Hematopoietic multipotent progenitor cell treated with erythropoietin and hydrocortisone succinate and interleukin-3 and kit ligand, for 15 days (in vitro differentiated cells): ENCODE measurements at regions not wholly inside any gene's neighbourhood (a gene's known extent, or its start where the extent isn't known, plus 50 kb on each side); places are given as distances from the start of the nearest gene placed in this dataset.

ENCODE experiments used
- DNase-seq: peaks from one replicate; pipeline ENCODE4 v3.0.0-alpha.2; 2015; ENCODE audit warnings: low spot score

DNA sequence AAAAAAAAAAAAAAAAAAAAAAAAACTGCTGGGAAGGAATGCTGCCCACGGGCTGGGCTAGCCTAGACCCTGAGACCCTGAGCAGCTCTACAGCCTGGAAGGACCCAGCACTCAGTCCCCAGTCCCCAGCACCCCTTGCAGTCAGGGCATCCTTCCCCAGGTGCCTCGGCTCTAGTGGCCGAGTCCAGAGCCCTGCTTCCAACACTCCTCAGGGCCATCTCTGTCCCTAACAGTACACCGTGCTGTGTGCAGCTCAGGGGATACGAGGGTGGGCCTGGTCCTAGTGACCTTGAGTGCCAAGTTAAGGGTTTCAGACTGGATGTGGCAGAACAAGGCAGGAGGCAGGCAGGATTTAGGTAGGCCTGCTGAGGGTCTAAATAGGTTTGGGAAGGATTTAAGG, 50.2 kb upstream of the LRP8 start:
- DNase-seq: no peak

DNA sequence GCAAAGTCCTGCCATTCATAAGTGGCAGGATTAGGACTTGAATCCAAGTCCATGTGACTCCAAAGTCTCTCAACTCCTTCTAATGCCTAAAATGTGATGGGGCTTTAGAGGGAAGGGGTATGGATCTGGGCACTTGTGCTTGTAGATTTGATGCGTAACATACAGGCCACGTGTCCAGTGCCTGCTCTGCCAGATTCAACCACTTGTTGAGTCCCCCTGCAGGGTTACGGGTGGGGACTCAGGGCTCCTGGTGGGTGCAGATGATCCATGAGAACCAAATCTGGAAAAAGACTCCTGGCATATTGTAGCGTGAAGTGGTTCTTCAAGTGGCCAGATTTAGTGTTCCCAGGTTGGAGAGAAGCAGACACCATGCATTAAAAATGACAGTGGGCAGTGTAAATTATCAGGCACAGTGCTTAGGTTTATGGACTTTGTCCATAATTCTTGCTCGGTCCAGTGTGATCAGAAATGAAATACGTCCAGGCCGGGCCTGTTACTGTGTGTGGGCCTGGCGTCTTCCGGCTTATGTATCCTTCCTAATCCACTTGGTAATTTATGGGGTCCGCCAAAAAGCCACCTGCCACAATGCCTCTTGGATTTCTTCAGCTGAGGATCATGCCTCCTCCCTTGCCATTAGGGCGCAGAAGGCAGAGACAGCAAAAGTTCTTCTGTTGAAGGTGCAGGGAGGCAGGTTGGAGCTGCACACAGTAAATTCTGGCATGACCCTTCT, 51.2 kb upstream of the LRP8 start:
- DNase-seq: no peak

DNA sequence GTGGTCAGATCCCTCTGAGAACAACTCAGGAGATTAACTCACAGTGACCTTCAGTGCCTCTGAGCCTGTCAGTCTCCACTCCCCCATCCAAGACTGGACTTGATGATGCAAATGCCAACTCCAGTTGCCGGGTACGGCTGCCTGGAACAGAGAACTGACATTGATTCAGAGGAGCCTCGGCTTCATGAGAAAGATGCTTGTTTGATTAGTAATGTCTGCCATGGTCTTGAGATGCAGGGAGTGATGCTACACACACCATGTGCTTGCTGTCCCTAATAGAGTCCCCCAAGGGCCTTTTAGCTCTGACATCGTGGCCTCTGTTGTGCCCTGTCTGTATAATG, 51.8 kb upstream of the LRP8 start:
- no peak for DNase-seq

DNA sequence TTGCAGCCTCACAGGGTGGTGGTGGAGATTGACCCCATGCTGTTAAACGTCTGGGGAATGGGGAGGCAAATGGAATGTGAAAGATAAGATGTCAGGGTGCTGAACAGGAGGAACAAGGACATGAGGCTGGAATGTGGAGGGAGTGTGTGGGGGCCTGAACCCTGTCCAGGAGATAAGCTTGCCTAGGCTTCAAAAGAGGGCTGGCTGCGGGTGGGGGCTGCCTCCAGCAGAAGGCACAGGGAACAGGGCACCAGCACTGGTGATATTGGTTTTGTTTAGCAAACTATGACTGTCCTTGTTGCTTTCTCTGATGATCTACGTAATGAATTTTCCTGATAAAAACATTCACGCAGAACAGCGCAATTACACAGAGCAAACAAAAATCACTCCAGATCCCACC, 52.4 kb upstream of the LRP8 start:
- no peak for DNase-seq

DNA sequence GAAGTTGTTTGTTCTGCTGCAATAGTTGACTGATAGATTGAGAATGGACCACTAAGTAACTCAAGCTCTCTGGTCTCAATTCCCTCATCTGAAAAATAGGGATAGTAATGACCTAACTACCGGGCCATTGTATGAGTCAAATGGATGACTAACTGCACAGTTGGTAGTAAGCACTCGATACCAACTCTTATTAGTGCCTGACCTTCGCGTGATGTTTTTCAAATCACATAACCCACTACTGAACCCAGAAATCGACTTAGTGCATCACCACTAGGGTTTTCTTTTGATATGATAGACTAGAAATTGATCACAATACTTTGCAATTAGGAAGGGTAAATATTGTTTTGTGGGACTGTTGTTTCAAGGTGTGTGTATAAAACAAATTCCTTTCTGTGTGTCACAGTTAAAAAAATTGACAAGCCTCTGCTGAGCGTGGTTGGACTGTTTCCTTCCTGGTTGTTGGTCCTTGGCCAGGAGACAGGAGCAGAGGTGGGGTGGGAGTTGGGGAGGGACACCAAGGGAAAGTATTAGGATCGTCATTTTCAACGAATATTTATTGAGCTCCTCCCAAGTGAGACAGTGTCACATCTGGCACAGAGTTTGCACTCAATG, 54.0 kb upstream of the LRP8 start:
- no peak for DNase-seq

DNA sequence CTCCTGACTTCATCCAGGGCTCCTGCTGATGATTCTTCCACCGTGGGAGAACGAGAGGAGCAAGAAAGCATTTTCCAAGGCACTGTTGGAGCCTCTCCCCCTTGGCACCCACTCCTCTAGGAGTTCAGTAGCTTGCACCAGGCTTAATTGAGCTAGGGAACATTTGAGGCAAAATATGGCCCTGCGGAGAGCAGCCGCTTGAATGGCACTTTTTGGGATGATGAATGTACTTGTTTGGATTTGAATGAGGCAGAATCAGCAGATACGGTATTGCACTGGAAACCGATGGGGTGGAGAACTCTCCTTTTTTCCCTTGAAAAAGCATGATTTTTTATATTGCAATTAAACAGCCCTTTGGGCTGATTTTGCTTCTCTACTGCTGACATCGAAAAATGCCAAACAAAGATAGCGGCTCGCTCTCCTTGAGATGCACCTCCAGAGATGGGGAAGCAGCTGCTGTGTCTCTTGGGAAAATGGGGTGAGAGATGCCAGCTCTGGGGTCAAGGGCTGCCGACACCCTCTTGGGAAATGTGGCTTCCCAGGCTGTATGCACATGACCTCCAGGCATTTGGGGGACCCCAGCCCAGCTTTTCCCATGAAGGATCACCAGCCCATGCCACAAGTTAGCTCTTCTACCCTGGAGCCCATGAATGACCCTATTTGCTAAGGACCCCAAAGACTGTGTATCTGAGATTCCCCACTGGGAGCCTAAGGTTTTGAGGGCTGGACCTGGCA, 55.4 kb upstream of the LRP8 start:
- DNase-seq: no peak

DNA sequence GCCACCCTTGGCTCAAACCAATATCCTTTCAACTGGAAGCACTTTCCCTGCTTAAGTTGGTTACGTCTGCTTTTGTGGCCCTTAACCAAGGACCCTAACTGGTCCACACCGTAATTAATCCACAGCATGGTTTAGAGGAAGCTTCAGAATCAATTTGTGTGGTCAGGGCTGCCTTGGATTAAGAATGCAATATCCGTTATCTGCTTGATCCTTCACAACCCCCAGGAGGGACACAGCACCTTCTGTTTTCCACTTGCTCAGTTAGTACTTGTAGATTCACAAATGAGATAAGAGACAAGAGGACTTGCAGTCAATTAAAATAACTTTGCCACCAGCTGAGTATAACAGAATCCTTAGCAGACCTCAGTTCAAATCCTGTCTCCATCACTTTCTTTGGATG, 56.9 kb upstream of the LRP8 start:
- DNase-seq: no peak

DNA sequence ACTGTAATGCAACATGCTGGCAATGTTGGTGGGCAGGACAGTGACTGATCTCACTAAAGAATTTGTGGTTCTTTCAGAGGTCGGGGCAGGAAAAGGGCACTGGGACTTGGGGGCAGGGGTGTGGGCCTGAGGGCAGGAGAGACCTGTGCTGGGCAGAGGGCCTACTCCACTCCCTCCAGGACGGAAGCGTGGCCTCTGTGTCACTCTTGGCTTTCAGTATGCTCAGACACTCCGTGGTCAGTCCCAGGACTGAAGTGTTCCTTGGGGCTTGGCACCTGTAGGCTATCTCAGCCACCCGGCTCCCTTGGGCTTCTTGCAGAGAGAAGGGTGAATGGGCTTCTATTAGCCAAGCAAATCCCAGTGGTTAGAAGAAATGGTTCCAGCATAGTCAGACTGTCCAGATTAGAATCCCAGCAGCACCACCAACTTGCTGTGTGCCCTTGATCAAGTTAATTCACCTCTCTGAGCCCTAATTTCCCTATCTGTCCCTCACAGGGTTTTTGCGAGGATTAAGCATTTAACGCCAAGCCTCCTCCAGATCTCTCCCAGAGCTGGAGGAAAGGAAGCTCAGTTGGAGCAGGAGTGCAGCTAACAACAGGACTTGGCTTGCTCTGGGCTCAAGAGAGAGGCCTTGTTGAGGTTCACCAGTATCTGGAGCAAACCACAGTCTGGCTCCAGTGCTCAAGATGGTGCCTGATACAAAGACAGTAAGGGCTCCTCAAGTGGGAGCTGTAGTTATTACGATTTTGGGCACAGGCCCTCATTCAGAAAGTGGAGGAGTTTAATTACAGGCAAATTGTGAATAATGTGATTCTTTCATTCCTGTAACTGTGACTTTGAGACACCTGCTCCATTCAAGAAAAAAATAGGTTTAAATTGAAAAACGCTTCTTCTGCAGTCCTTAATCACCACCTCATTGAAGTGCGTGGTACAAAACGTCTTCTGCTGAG, 57.7 kb upstream of the LRP8 start:
- no peak for DNase-seq

DNA sequence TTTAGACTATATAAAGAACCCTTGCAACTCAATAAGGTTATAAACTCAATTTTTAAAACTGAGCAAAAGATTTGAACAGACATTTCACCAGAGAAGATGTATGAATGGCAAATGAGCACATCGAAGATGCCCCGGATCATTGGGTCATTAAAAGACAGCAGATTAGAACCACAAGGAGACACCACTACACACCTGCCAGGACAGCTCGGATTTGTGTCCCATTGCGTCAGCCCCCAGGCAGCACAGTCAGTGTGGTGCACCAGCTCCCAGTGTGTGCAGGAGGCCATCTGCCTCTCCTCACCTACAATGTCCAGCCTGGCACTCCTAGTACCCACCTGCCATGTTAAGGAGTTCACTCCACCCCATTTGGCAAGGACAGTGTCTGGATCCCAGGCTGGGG, 61.1 kb upstream of the LRP8 start:
- no peak for DNase-seq

DNA sequence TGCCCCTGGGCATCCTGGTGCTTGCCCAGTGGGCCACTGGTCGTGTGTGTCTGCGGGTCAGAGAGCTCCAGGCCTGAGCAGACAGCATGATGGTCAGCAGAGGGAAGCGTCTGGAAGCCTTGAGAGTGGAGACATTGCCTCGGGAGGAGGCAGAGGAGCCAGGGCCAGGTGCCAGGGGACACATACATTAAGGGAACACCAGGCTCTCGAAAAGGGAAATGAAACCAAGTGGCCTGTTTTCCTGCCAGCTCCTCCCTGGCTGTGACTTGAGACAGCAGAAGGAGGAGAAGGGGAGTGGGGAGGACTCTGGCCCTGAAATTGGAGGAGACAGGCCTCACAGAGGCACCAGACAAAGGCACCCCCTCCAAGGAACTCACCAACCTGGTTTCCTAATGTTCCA, 62.4 kb upstream of the LRP8 start:
- no peak for DNase-seq

DNA sequence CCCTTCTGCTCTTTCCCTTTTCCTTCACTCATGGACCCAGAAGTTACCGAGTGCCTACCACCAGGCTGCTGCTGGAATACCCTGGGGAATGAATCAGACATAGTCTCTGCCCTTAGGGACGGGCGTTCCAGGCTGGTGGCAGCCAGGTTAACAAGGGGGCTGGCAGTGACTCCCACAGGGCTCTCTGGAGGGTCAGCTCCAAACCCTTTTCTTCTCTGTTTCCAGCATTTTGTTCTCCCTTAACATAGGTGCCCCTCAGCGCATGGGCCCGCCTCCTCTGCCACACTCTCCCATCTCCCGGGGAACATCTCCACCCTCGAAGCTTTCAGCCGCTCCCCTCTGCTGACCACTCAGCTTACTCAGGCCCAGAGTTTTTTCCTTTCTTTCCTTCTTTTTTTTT, 62.9 kb upstream of the LRP8 start:
- DNase-seq: no peak

DNA sequence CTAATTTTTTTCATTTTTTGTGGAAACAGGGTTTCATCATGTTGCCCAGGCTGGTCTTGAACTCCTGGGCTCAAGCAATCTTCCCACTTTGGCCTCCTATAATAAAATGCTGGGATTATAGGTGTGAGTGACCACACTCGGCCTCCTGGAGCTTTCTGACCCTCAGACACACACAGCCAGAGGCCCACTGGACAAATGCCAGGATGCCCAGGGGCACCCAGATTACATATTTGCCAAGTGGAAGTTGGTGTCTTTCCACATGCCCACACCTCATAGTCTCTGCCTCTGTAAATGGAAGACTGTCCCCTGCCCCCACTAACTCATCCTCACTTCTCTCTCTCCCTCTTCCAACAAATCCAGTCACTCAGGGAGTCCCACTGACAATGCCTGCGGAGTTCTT, 63.4 kb upstream of the LRP8 start:
- DNase-seq: no peak

DNA sequence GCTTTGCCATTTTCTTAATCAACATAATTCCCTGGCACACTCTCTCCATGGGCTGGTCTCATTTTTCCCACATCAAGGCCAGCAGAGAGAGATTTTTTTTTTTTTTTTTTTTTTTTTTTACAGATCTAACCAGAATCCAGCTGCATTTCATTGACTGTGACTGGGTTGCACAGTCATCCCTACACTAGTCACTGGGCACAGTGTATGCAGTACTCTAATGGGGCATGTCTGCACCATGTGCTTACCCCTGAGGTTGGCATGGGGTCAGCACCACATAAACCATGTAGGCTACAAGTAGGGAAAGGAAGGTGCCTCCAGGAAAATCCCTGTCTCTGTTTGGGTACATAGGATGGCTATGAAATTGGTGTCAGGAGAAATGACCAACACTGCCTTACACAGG, 64.1 kb upstream of the LRP8 start:
- no peak for DNase-seq

DNA sequence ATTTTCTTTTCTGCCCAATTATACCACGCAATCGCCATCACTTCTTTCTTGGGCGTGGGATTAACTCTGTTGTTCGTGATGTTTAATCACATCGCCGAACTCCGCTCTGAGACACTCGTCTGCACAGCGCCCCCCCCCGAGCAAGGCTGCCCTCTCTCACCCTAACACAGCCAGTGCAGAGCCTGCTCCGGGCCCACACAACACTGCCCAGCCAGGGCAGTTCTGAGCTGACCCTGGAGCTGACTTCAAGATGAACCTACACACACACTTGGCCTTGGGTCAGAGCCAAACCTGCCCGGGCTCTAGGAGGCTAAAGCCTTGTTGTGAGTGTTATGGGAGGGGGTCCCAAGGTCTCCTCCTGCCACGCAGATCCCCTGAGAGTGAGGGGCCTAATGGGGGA, 64.6 kb upstream of the LRP8 start:
- no peak for DNase-seq

DNA sequence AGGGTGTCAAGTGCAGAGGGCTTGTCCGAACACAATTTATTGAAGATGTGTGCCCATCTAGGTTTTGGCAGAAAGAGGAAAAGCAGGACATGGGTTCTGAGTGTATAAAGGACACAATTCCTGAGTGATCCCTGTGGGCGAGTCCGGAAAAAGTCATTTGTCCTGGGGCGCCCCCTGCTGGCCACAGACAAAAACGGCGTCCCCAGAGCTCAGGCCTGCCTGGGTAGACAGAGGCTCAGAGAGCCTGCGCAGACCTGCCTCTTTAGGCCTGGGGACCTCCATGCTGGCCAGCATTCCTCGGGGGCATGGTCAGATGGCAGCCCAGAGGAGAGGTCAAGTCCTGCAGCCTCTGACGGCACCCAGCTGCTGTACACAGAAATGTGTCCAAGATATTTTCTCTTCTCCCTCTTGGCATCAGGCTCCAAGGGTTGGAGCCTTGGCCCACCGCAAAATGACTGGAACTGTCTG, 65.5 kb upstream of the LRP8 start:
- peak; percentile 71 for DNase-seq

DNA sequence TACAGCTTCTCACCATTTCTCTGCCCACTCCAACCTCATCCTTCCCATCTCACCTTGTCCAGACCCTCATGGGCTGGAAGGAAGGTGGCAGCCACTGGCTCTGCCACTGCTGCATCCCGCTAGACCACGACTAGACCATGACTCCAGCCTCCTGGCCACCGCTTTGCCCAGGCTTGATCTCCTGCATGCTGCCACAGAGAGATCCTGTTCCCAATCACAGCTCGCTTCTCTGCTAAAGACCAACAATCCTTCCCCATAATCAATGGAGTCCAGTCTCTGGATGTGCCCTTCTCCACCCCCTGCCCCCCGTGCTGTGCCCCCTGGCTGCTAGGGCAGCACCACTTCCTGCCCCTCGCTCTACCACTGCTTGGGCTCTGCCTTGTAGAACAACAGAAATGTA, 64.9 kb upstream of the DMRTB1 start:
- no peak for DNase-seq

DNA sequence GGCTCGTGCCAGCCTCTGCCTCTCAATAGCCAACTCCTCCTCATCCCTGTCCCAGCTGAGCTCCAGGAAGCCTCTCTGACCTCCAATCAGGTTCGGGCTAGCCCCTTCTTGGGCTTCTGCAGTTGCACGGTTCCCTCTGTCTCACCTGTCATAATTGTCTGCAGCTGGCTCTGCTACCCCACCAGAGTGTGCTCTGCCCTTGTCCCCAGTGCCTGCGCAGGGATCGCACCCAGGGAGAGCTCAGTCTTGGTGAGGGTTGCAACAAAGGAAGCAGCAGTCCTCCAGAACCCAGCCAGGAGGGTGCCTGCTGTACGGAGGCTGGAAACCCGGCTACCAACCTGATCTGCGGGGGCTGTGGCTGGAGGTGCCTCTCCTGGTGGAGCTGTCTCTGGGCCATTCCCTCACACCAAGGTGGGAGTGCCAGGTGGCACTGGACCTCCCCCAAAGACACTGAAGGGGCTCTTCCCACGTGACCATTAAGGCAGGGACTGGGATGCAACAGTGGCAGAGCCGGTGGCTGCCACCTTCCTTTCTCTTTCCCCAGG, 63.5 kb upstream of the DMRTB1 start:
- no peak for DNase-seq

DNA sequence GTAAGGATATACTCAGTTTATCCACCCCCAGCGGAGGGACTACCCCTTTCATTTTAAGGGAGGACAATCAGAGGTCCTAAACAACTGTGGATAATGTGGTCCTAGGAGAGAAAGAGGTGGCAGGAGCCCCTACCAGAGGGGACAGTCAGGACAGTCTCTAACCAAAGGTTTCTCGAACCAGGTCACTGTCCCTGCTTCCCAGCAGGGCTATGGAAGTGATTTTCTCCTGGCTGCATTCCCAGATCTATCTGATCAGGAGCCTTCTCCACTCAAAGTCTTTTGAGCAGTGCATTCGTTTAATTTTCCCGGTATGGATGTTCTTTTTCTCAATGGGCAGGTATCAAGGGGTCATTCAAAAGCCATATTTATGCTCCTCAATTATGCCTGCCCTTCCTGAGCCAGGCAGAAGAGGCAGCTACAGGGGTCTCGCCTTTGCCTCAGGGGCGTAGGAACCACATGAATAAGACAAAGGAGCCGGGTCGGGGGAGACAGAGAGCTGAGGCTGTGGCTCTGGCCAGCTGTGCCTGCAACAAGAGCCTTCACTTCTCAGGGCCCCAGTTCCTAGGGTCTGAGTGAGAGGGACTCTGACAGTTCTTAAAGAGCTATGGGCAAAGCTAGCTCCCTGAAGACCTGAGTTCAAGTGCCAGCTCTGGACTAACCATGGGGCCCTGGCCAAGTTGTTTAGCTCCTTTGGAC, 62.5 kb upstream of the DMRTB1 start:
- no peak for DNase-seq

DNA sequence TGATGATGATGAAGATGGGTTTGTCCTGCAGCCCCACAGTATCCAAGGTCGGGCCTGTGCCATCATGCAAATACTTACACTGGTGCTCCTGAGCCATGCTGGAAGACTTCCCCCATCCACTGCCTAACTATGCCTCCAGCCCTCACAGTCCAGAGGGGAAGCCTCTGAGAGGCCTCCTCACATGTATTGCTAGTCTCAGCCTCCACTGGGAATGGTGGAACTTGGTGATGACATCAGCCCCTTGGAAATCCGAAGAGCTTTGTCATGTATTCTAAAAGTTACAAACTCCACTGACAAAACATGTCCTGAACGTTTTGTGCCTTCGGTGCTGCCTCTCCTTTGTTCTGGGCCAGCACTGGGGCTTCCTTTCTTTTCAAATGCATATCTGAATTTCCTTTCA, 61.1 kb upstream of the DMRTB1 start:
- DNase-seq: no peak

DNA sequence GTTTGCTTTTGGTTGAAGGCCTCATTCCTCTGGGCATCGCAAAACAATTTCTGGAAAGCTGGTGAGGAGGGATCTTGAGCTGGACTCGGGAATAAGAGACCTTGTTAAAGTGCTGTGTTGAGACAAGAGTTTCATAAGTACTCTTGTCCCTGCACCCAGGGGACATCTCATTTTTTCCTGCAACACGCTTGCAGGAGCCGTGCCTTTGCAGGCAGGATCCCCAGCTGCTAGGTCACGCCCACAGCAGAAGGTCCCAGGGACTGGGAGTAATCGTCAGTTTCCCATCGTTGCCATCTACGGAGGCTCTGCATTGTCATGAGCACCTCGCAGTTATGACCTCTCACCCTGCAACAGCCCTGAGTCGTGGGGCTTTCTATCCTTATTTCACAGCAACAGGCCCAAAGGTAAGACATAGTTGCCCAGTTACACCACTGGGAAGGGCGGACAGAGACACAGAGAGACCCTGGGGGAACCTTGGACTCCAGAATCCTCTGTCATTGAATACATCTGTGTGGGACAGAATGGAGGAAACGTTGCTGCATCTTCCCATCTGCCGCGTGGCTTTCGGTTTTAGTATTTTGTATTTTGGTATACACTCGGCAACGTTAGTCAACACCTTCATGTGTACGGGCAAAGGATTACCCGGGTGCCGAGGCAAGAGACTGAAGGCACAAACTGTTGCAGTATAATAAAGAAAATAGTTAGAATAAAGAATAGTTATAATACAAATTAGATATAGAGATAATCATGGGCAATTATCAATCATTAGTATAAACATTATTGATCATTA, 60.4 kb upstream of the DMRTB1 start:
- no peak for DNase-seq
